GM19395 (cell line): ENCODE measurements at regions not wholly inside any gene's neighbourhood (a gene's known extent, or its start where the extent isn't known, plus 50 kb on each side); places are given as distances from the start of the nearest gene placed in this dataset.
"Not testable (repeated sequence)": the region's sequence is repeated elsewhere in the genome, so short reads cannot be mapped to it uniquely, and the experiment has no call there.

Experiments
- ATAC-seq: cut with Tn5 transposase; IDR thresholded peaks from one replicate; pipeline ENCODE4 v1.9.1; 2021; ENCODE audit warnings: mild to moderate bottlenecking, moderate library complexity; ENCODE audit not compliant: unreplicated experiment

GRCh38 chr9:103068753-103069152 is 73.6 kb downstream of the CYLC2 start:
- no peak for ATAC-seq

- no peak for ATAC-seq
Measured at GRCh38 chr9:103078581-103078980, 83.4 kb downstream of the CYLC2 start.

- no peak for ATAC-seq
Measured at GRCh38 chr9:103082494-103082893, 87.4 kb downstream of the CYLC2 start.

- ATAC-seq, result no peak
Measured at GRCh38 chr9:103089357-103089756, 94.2 kb downstream of the CYLC2 start.

GRCh38 chr9:103104101-103104500 is 109.0 kb downstream of the CYLC2 start:
- no peak for ATAC-seq

GRCh38 chr9:103116246-103116645 is 121.1 kb downstream of the CYLC2 start:
- ATAC-seq, result no peak

- no peak for ATAC-seq
Measured at GRCh38 chr9:103126494-103126893, 131.4 kb downstream of the CYLC2 start.

- ATAC-seq, result no peak
Measured at GRCh38 chr9:103139891-103140290, 144.8 kb downstream of the CYLC2 start.

- ATAC-seq, result no peak
Measured at GRCh38 chr9:103152473-103152872, 157.3 kb downstream of the CYLC2 start.

- no peak for ATAC-seq
Measured at GRCh38 chr9:103167530-103167929, 172.4 kb downstream of the CYLC2 start.

GRCh38 chr9:103168254-103168653 is 173.1 kb downstream of the CYLC2 start:
- no peak for ATAC-seq

- no peak for ATAC-seq
Measured at GRCh38 chr9:103169798-103170197, 174.7 kb downstream of the CYLC2 start.

- ATAC-seq, result no peak
Measured at GRCh38 chr9:103183701-103184171, 188.6 kb downstream of the CYLC2 start.

GRCh38 chr9:103186959-103187358 is 191.8 kb downstream of the CYLC2 start:
- ATAC-seq, result no peak

GRCh38 chr9:103188781-103189350 is 193.7 kb downstream of the CYLC2 start:
- no peak for ATAC-seq

- no peak for ATAC-seq
Measured at GRCh38 chr9:103193992-103194391, 198.9 kb downstream of the CYLC2 start.

- no peak for ATAC-seq
Measured at GRCh38 chr9:103203172-103203571, 208.0 kb downstream of the CYLC2 start.

GRCh38 chr9:103205881-103206585 is 210.9 kb downstream of the CYLC2 start:
- ATAC-seq, result not testable (repeated sequence)

- ATAC-seq, result no peak
Measured at GRCh38 chr9:103210607-103211006, 215.5 kb downstream of the CYLC2 start.

GRCh38 chr9:103215197-103215596 is 220.1 kb downstream of the CYLC2 start:
- no peak for ATAC-seq

GRCh38 chr9:103225702-103226646 is 230.8 kb downstream of the CYLC2 start:
- ATAC-seq, result no peak

- no peak for ATAC-seq
Measured at GRCh38 chr9:103226647-103227013, 231.5 kb downstream of the CYLC2 start.
